ENCODE measurements at regions not wholly inside any gene's neighbourhood (a gene's known extent, or its start where the extent isn't known, plus 50 kb on each side); places are given as distances from the start of the nearest gene placed in this dataset.

DNA sequence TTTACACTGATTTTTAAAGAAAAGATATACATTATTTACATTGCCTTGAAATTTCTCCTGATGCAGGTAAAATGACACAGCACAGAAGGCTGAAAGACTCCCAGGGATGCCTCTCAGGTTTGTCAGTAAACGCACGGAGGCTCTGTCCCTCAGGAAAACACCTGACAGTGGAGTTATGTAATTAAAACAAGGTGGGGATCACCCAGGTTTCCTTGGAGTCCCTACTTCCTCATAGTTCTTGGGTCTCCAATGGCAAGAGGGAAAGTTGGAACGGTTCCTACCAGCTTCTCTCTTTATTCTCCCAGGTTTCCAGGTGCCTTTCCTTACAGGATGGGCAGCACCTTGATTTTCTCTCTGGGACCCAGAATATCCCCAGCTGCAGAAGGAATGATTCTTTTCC lies 654.8 kb downstream of the SLC4A3 start:
- H3K4me3 ChIP-seq (replicated peaks in 1 of 3; ENCODE audit: insufficient read depth in 1 of 3, low read depth in 2 of 3, low read length in 3 of 3): no peak overlapping the region
- no peak overlapping the region for H3K4me2 ChIP-seq (ENCODE audit: low read depth, low read length)
- intact Hi-C loops (cut with micrococcal nuclease; ENCODE audit: unreplicated experiment) (no loop called here), in situ Hi-C loops (cut with HindIII; ENCODE audit: extremely low pct_ligation_motif_present, low pct_unique_long_range_greater_than_20kb) (no loop called here)
- no peaks in the 10 kb centered on the region for H3K4me1 ChIP-seq (ENCODE audit: insufficient read depth, low read length)
- 0% methylated on average over 3 of the region's 3 CpGs for WGBS (ENCODE audit: low lambda C conversion rate)
- no TSS peak for BruUV-seq (replicated peaks)
- no peaks in the 10 kb centered on the region for H3K36me3 ChIP-seq (replicated peaks in 1 of 2; ENCODE audit: control insufficient read depth in 1 of 2, insufficient read depth in 2 of 2, low read length in 2 of 2)
- H3K9me3 ChIP-seq (ENCODE audit: low read length): no peaks in the 10 kb centered on the region
- POLR2A ChIA-PET: no interaction called here
- H3K9ac ChIP-seq (ENCODE audit: insufficient read depth, low read depth, low read length): no peak overlapping the region
- no peak overlapping the region for H2AFZ ChIP-seq (ENCODE audit: low read length)
- H3K27me3 ChIP-seq (ENCODE audit: control insufficient read depth in 1 of 2, insufficient read depth in 2 of 2, low read length in 2 of 2): no peaks in the 10 kb centered on the region
- ATAC-seq (no peak), FAIRE-seq (no peak), DNase-seq (ENCODE audit: low spot score) (no peak)
- no peaks in the 10 kb centered on the region for H4K20me1 ChIP-seq (ENCODE audit: insufficient read depth, low read length)
- H3K27ac ChIP-seq (ENCODE audit: extremely low read length, insufficient read depth, low read length): no peak overlapping the region
- TF ChIP-seq ZNF501 (CRISPR knock-in tag; IDR thresholded peaks at IDR 0.05) (no peak), HNF4G (IDR thresholded peaks at IDR 0.05; ENCODE audit: borderline replicate concordance, low read depth, low read length) (no peak), HNF4G (CRISPR knock-in tag; IDR thresholded peaks at IDR 0.05; ENCODE audit: borderline replicate concordance, low read depth) (no peak)
- H3K79me2 ChIP-seq (ENCODE audit: insufficient read depth, low read length): no peaks in the 10 kb centered on the region
- CTCF ChIA-PET (ENCODE audit: low intra/inter-chr PET ratio, low total read pairs): no interaction called here

DNA sequence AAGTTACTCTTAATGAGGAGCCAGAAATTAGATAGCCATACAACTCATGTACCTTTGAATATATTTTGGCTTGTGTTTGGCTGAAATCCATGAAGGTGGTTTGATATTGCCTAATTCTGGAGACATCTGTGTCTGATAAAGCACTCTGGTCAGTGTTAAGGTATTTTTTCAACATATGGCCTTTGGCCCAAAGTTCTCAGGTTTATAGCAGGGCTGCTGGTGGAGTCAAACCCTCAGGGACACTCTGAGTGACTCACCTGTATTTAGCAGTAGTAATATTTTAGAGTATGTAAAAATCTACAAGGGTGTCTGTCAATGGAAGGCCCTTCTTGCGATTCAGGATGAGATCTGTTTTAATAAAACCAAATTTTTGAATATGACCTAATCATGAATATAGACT lies 666.5 kb downstream of the SLC4A3 start:
- DNase-seq (ENCODE audit: low spot score) (no peak), FAIRE-seq (no peak), ATAC-seq (no peak)
- H3K27ac ChIP-seq (ENCODE audit: extremely low read length, insufficient read depth, low read length): no peak overlapping the region
- intact Hi-C loops (cut with micrococcal nuclease; ENCODE audit: unreplicated experiment) (no loop called here), in situ Hi-C loops (cut with HindIII; ENCODE audit: extremely low pct_ligation_motif_present, low pct_unique_long_range_greater_than_20kb) (no loop called here)
- H3K4me2 ChIP-seq (ENCODE audit: low read depth, low read length): no peak overlapping the region
- H2AFZ ChIP-seq (ENCODE audit: low read length): no peak overlapping the region
- POLR2A ChIA-PET: no interaction called here
- no peak overlapping the region for H3K4me3 ChIP-seq (replicated peaks in 1 of 3; ENCODE audit: insufficient read depth in 1 of 3, low read depth in 2 of 3, low read length in 3 of 3)
- no peaks in the 10 kb centered on the region for H3K27me3 ChIP-seq (ENCODE audit: control insufficient read depth in 1 of 2, insufficient read depth in 2 of 2, low read length in 2 of 2)
- TF ChIP-seq GTF2F1 (IDR thresholded peaks at IDR 0.05; ENCODE audit: low read length) (no peak), ZNF329 (CRISPR knock-in tag; IDR thresholded peaks at IDR 0.05; ENCODE audit: low read depth) (no peak), ZNF556 (CRISPR knock-in tag; IDR thresholded peaks at IDR 0.05; ENCODE audit: borderline replicate concordance) (no peak), ZNF761 (CRISPR knock-in tag; conservative IDR thresholded peaks at IDR 0.05) (no peak), HOXA3 (CRISPR knock-in tag; IDR thresholded peaks at IDR 0.05) (no peak), ZNF501 (CRISPR knock-in tag; IDR thresholded peaks at IDR 0.05) (no peak), AKAP8 (CRISPR knock-in tag; IDR thresholded peaks at IDR 0.05) (no peak), HOXD1 (CRISPR knock-in tag; IDR thresholded peaks at IDR 0.05) (no peak), BORCS8-MEF2B (CRISPR knock-in tag; IDR thresholded peaks at IDR 0.05) (no peak), TSC22D2 (CRISPR knock-in tag; IDR thresholded peaks at IDR 0.05; ENCODE audit: borderline replicate concordance) (no peak)
- TF ChIP-seq, protein P1, sequence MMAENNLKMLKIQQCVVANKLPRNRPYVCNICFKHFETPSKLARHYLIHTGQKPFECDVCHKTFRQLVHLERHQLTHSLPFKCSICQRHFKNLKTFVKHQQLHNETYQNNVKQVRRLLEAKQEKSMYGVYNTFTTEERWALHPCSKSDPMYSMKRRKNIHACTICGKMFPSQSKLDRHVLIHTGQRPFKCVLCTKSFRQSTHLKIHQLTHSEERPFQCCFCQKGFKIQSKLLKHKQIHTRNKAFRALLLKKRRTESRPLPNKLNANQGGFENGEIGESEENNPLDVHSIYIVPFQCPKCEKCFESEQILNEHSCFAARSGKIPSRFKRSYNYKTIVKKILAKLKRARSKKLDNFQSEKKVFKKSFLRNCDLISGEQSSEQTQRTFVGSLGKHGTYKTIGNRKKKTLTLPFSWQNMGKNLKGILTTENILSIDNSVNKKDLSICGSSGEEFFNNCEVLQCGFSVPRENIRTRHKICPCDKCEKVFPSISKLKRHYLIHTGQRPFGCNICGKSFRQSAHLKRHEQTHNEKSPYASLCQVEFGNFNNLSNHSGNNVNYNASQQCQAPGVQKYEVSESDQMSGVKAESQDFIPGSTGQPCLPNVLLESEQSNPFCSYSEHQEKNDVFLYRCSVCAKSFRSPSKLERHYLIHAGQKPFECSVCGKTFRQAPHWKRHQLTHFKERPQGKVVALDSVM (CRISPR knock-in tag; IDR thresholded peaks at IDR 0.05): no peak
- TF ChIP-seq, protein P2, sequence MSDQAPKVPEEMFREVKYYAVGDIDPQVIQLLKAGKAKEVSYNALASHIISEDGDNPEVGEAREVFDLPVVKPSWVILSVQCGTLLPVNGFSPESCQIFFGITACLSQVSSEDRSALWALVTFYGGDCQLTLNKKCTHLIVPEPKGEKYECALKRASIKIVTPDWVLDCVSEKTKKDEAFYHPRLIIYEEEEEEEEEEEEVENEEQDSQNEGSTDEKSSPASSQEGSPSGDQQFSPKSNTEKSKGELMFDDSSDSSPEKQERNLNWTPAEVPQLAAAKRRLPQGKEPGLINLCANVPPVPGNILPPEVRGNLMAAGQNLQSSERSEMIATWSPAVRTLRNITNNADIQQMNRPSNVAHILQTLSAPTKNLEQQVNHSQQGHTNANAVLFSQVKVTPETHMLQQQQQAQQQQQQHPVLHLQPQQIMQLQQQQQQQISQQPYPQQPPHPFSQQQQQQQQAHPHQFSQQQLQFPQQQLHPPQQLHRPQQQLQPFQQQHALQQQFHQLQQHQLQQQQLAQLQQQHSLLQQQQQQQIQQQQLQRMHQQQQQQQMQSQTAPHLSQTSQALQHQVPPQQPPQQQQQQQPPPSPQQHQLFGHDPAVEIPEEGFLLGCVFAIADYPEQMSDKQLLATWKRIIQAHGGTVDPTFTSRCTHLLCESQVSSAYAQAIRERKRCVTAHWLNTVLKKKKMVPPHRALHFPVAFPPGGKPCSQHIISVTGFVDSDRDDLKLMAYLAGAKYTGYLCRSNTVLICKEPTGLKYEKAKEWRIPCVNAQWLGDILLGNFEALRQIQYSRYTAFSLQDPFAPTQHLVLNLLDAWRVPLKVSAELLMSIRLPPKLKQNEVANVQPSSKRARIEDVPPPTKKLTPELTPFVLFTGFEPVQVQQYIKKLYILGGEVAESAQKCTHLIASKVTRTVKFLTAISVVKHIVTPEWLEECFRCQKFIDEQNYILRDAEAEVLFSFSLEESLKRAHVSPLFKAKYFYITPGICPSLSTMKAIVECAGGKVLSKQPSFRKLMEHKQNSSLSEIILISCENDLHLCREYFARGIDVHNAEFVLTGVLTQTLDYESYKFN (CRISPR knock-in tag; conservative IDR thresholded peaks at IDR 0.05): no peak
- H3K9me3 ChIP-seq (ENCODE audit: low read length): peaks cover 37% of the 10 kb centered on the region
- CTCF ChIA-PET (ENCODE audit: low intra/inter-chr PET ratio, low total read pairs): no interaction called here
- no peaks in the 10 kb centered on the region for H3K36me3 ChIP-seq (replicated peaks in 1 of 2; ENCODE audit: control insufficient read depth in 1 of 2, insufficient read depth in 2 of 2, low read length in 2 of 2)
- H3K4me1 ChIP-seq (ENCODE audit: insufficient read depth, low read length): no peaks in the 10 kb centered on the region
- no TSS peak for BruUV-seq (replicated peaks)
- 0% methylated on average over 1 of the region's 1 CpG for WGBS (ENCODE audit: low lambda C conversion rate)
- H3K9ac ChIP-seq (ENCODE audit: insufficient read depth, low read depth, low read length): no peak overlapping the region
- no peaks in the 10 kb centered on the region for H4K20me1 ChIP-seq (ENCODE audit: insufficient read depth, low read length)
- H3K79me2 ChIP-seq (ENCODE audit: insufficient read depth, low read length): no peaks in the 10 kb centered on the region
